ENCODE measurements at regions not wholly inside any gene's neighbourhood (a gene's known extent, or its start where the extent isn't known, plus 50 kb on each side); places are given as distances from the start of the nearest gene placed in this dataset.

- no peaks in the 10 kb centered on the region for H4K20me1 ChIP-seq (replicated peaks; ENCODE audit: control insufficient read depth, extremely low read depth, insufficient read depth, low read length)
Measured at GRCh38 chr4:17238633-17239032, 273.3 kb downstream of the QDPR start.

GRCh38 chr4:17236686-17237085 lies 275.2 kb downstream of the QDPR start:
- Histone ChIP-seq H3K4me3 (replicated peaks in 1 of 3; ENCODE audit: insufficient read depth in 1 of 3, low read depth in 1 of 3, low read length in 3 of 3) (no peak overlapping the region), H3K4me1 (ENCODE audit: control insufficient read depth, extremely low read depth, insufficient read depth, low read length) (no peaks in the 10 kb centered on the region), H3K9me3 (replicated peaks; ENCODE audit: control insufficient read depth, insufficient read depth, low read length) (no peaks in the 10 kb centered on the region), H2AFZ (ENCODE audit: low read depth, low read length) (no peak overlapping the region), H3K27me3 (ENCODE audit: control insufficient read depth in 2 of 2, insufficient read depth in 2 of 2, low read length in 2 of 2) (no peaks in the 10 kb centered on the region), H3K36me3 (ENCODE audit: control insufficient read depth in 2 of 2, extremely low read depth in 1 of 2, insufficient read depth in 2 of 2, low read length in 2 of 2) (no peaks in the 10 kb centered on the region), H3K4me2 (ENCODE audit: insufficient read depth, low read length) (no peak overlapping the region), H4K20me1 (replicated peaks; ENCODE audit: control insufficient read depth, extremely low read depth, insufficient read depth, low read length) (no peaks in the 10 kb centered on the region), H3K79me2 (ENCODE audit: control insufficient read depth, insufficient read depth, low read length) (no peaks in the 10 kb centered on the region), H3K9me1 (replicated peaks; ENCODE audit: control insufficient read depth, extremely low read depth, insufficient read depth, low read length) (no peaks in the 10 kb centered on the region), H3K9ac (replicated peaks; ENCODE audit: extremely low read depth, insufficient read depth, low read length) (no peak overlapping the region), H3K27ac (ENCODE audit: insufficient read depth, low read depth, low read length) (no peak overlapping the region)
- ChIA-PET POLR2A (no interaction called here), CTCF (no interaction called here)
- TF ChIP-seq FOS (IDR thresholded peaks at IDR 0.05; ENCODE audit: borderline replicate concordance, insufficient read depth, low read length): no peak
- TF ChIP-seq MYC (IDR thresholded peaks at IDR 0.05; ENCODE audit: low read depth, low read length): no peak
- no peak for TF ChIP-seq MAX (IDR thresholded peaks at IDR 0.05; ENCODE audit: insufficient read depth, insufficient read length)
- TF ChIP-seq CTCF (IDR thresholded peaks at IDR 0.05; ENCODE audit: extremely low read depth in 1 of 2, insufficient read depth in 1 of 2, low read depth in 1 of 2, low read length in 2 of 2): no peak
- TF ChIP-seq GATA2 (IDR thresholded peaks at IDR 0.05; ENCODE audit: insufficient read depth, insufficient read length, low read depth, low read length): no peak
- no peak for TF ChIP-seq POLR2A (IDR thresholded peaks at IDR 0.05; ENCODE audit: low read depth, low read length)
- TF ChIP-seq POLR2AphosphoS5 (IDR thresholded peaks at IDR 0.05; ENCODE audit: insufficient read depth, low read depth, low read length): no peak
- no peak for TF ChIP-seq JUN (IDR thresholded peaks at IDR 0.05; ENCODE audit: borderline replicate concordance, insufficient read depth, insufficient read length, low read depth)
- TF ChIP-seq EZH2 (IDR thresholded peaks at IDR 0.05; ENCODE audit: borderline replicate concordance, low read depth, low read length, severe bottlenecking): no peak
- DNase-seq (ENCODE audit: low read depth, low spot score) (no peak), FAIRE-seq (no peak)
- BruUV-seq (replicated peaks): no TSS peak
- dilution Hi-C loops (cut with MboI; ENCODE audit: extremely low pct_ligation_motif_present, low sequenced_read_pairs) (no loop called here), intact Hi-C loops (cut with micrococcal nuclease) (no loop called here)

More at GRCh38 chr4:17238633-17239032, 273.3 kb downstream of the QDPR start:
- ChIA-PET CTCF (no interaction called here), POLR2A (no interaction called here)
- H3K9me1 ChIP-seq (replicated peaks; ENCODE audit: control insufficient read depth, extremely low read depth, insufficient read depth, low read length): no peaks in the 10 kb centered on the region
- no peaks in the 10 kb centered on the region for H3K36me3 ChIP-seq (ENCODE audit: control insufficient read depth in 2 of 2, extremely low read depth in 1 of 2, insufficient read depth in 2 of 2, low read length in 2 of 2)
- no peak for DNase-seq (ENCODE audit: low read depth, low spot score)
- H3K27ac ChIP-seq (ENCODE audit: insufficient read depth, low read depth, low read length): no peak overlapping the region
- H3K9me3 ChIP-seq (replicated peaks; ENCODE audit: control insufficient read depth, insufficient read depth, low read length): no peaks in the 10 kb centered on the region
- H3K4me1 ChIP-seq (ENCODE audit: control insufficient read depth, extremely low read depth, insufficient read depth, low read length): no peaks in the 10 kb centered on the region
- no peak for FAIRE-seq
- no peaks in the 10 kb centered on the region for H3K27me3 ChIP-seq (ENCODE audit: control insufficient read depth in 2 of 2, insufficient read depth in 2 of 2, low read length in 2 of 2)
- no peaks in the 10 kb centered on the region for H3K79me2 ChIP-seq (ENCODE audit: control insufficient read depth, insufficient read depth, low read length)
- intact Hi-C loops (cut with micrococcal nuclease) (no loop called here), dilution Hi-C loops (cut with MboI; ENCODE audit: extremely low pct_ligation_motif_present, low sequenced_read_pairs) (no loop called here)
- no peak overlapping the region for H3K9ac ChIP-seq (replicated peaks; ENCODE audit: extremely low read depth, insufficient read depth, low read length)
- TF ChIP-seq FOS (IDR thresholded peaks at IDR 0.05; ENCODE audit: borderline replicate concordance, insufficient read depth, low read length) (no peak), GATA2 (IDR thresholded peaks at IDR 0.05; ENCODE audit: insufficient read depth, insufficient read length, low read depth, low read length) (no peak)
- H2AFZ ChIP-seq (ENCODE audit: low read depth, low read length): no peak overlapping the region
- no TSS peak for BruUV-seq (replicated peaks)
- H3K4me3 ChIP-seq (replicated peaks in 1 of 3; ENCODE audit: insufficient read depth in 1 of 3, low read depth in 1 of 3, low read length in 3 of 3): no peak overlapping the region
- no peak overlapping the region for H3K4me2 ChIP-seq (ENCODE audit: insufficient read depth, low read length)
